Type B pancreatic cell (in vitro differentiated cells): ENCODE measurements at regions not wholly inside any gene's neighbourhood (a gene's known extent, or its start where the extent isn't known, plus 50 kb on each side); places are given as distances from the start of the nearest gene placed in this dataset.

ENCODE experiments used
- DNase-seq: peaks from one replicate; pipeline ENCODE4 v3.0.0; 2021; ENCODE audit warnings: mixed read lengths; ENCODE audit not compliant: unreplicated experiment; ENCODE audit errors: extremely low spot score
- H3K27ac Mint-ChIP-seq: 2 replicates; pipeline ENCODE4 v1.8.0; 2021; ENCODE audit warnings: mild to moderate bottlenecking, mixed read lengths
- H3K27me3 Mint-ChIP-seq: 2 replicates; pipeline ENCODE4 v1.8.0; 2021; ENCODE audit warnings: mixed read lengths
- H3K36me3 Mint-ChIP-seq: 2 replicates; pipeline ENCODE4 v1.8.0; 2021; ENCODE audit warnings: mixed read lengths
- H3K4me1 Mint-ChIP-seq: one replicate; pipeline ENCODE4 v1.8.0; 2021; ENCODE audit warnings: mixed read lengths; ENCODE audit not compliant: unreplicated experiment
- H3K4me3 Mint-ChIP-seq: 2 replicates; pipeline ENCODE4 v1.8.0; 2021; ENCODE audit warnings: mild to moderate bottlenecking, mixed read lengths
- H3K9me3 Mint-ChIP-seq: 2 replicates; pipeline ENCODE4 v1.8.0; 2021; ENCODE audit warnings: mixed read lengths
- TF ChIP-seq, protein P1 (sequence below): fragments of 200-600 bp; sonication (generic); conservative IDR thresholded peaks from 2 replicates; pipeline ENCODE4 v1.5.0; 2021; ENCODE audit warnings: antibody characterized with exemption, mild to moderate bottlenecking

DNA sequence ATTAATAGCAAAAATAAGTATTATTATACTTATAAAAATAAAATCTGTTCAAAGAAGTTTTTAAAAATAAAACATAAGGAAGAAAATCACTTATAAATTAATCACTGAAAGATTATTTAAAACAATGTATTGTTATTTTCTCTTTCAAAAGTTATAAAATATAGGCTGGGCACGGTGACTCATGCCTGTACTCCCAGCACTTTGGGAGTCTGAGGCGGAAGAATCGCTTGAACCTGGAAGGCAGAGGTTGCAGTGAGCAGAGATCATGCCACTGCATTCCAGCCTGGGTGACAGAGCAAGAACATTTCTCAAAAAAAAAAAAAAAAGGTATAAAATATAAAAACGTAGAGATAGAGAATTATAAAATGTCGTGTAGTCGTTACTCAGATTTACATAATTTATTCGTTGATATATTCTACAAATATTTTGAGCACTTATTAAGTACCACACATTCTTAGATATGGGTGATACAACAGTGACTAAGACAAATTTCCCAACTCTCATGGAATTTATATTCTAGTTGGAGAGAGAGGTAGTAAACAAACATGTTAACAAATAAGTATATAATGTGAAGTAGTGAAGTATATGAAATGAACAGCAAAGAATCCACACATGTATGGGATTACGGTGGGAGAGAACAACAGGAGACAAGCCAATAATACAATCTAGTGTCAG is 1030.0 kb downstream of the SORCS1 start:
- Mint-ChIP-seq H3K27ac (no peak overlapping the region), H3K36me3 (no peaks in the 10 kb centered on the region), H3K9me3 (no peaks in the 10 kb centered on the region), H3K27me3 (no peaks in the 10 kb centered on the region), H3K4me1 (no peaks in the 10 kb centered on the region), H3K4me3 (no peak overlapping the region)
- TF ChIP-seq, protein P1, sequence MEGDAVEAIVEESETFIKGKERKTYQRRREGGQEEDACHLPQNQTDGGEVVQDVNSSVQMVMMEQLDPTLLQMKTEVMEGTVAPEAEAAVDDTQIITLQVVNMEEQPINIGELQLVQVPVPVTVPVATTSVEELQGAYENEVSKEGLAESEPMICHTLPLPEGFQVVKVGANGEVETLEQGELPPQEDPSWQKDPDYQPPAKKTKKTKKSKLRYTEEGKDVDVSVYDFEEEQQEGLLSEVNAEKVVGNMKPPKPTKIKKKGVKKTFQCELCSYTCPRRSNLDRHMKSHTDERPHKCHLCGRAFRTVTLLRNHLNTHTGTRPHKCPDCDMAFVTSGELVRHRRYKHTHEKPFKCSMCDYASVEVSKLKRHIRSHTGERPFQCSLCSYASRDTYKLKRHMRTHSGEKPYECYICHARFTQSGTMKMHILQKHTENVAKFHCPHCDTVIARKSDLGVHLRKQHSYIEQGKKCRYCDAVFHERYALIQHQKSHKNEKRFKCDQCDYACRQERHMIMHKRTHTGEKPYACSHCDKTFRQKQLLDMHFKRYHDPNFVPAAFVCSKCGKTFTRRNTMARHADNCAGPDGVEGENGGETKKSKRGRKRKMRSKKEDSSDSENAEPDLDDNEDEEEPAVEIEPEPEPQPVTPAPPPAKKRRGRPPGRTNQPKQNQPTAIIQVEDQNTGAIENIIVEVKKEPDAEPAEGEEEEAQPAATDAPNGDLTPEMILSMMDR: no peak
- no peak for DNase-seq

DNA sequence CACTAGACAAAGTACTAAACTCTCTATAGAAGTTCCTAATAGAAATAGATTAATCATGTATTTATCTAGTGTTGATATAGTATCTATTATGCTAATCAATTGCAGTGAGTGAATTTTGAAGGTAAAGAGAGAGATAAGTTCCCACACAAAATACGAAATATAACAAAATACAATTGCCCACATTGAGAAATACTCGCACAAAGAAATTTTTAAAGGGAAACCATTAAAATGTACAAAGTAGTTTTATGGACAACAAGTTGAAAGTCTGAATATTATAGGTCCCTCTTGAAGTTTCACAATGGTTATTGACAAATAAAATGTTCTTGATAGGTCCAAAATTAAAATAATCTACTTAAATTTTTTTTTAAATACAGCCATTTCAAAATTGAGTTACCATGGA is 1031.1 kb downstream of the SORCS1 start:
- Mint-ChIP-seq H3K4me3 (no peak overlapping the region), H3K36me3 (no peaks in the 10 kb centered on the region), H3K4me1 (no peaks in the 10 kb centered on the region), H3K27me3 (no peaks in the 10 kb centered on the region), H3K27ac (no peak overlapping the region), H3K9me3 (no peaks in the 10 kb centered on the region)
- TF ChIP-seq, protein P1: no peak
- no peak for DNase-seq

DNA sequence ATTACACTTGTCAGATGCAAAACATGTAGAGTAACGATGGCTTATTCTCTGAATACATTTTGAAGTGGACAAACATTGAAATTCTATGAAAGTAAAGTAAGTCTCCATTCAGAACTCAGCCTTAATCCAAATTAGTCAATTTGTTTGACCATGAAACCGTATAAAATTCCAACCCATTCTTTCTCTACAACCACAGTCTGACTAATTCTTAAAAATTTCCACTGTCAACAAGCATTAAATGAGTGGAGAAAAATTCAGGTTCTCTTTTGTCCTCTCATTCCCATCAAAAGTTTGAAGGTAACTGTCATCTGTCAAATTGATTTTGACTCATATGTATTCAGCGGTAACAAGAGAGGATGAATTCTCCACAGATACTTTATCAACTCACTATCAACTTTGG is 1031.5 kb downstream of the SORCS1 start:
- TF ChIP-seq, protein P1: no peak
- H3K4me3 Mint-ChIP-seq: no peak overlapping the region
- H3K9me3 Mint-ChIP-seq: no peaks in the 10 kb centered on the region
- no peaks in the 10 kb centered on the region for H3K27me3 Mint-ChIP-seq
- no peak for DNase-seq
- no peaks in the 10 kb centered on the region for H3K36me3 Mint-ChIP-seq
- H3K4me1 Mint-ChIP-seq: no peaks in the 10 kb centered on the region
- H3K27ac Mint-ChIP-seq: no peak overlapping the region

DNA sequence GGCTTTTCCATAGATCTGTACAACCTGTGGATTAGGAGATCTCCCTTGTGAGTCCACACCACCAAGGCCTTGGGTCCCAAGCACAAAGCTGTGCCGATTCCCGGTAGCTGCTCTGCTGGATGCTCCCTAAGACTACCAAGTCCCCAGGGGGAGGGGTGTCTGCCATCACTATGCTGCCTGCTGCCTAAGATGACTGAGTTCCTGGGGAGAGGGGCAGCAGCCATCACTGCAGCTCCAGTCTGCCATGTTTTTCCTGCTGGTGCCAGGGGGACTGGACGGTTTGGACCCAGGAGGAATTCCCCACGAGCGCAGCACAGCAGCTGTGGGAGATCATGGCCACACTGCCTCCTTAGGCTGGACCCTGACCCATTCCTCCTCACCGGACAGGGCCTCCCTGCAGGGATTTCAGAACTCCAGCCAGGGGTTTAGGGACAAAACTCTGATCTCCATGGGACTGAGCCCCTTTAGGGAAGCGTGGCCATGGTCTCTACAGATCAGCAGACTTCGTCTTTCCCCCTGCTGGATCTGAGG is 1049.8 kb downstream of the SORCS1 start:
- no peak overlapping the region for H3K27ac Mint-ChIP-seq
- no peaks in the 10 kb centered on the region for H3K36me3 Mint-ChIP-seq
- peaks cover 12% of the 10 kb centered on the region for H3K9me3 Mint-ChIP-seq

DNA sequence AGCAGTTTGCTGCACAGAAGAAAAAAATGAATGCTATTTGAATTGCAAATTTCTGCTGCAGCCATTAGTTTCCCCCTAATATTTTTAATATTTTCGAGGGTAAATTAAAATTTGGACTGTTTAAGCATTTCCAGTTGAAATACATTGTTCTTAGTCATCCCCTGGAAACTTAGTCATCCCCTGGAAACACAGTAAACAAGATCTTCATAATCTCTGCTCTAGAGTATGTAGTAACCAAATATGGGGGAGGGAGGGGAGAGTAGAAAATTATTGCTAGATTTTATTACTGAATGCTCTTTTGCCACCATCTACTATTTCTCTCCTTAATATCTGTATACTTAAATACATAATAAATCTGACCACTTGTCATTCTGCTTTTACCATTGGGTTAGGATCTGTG is 1053.3 kb downstream of the SORCS1 start:
- H3K4me1 Mint-ChIP-seq: peaks cover 13% of the 10 kb centered on the region
- H3K4me3 Mint-ChIP-seq: no peak overlapping the region
- no peak for DNase-seq
- H3K27me3 Mint-ChIP-seq: no peaks in the 10 kb centered on the region
- H3K9me3 Mint-ChIP-seq: peaks cover 6% of the 10 kb centered on the region
- no peaks in the 10 kb centered on the region for H3K36me3 Mint-ChIP-seq
- no peak overlapping the region for H3K27ac Mint-ChIP-seq
- TF ChIP-seq, protein P1: no peak

More for the DNA sequence above, 1049.8 kb downstream of the SORCS1 start:
- TF ChIP-seq, protein P1: no peak
- Mint-ChIP-seq H3K4me1 (peaks cover under 1% of the 10 kb centered on the region), H3K4me3 (no peak overlapping the region), H3K27me3 (no peaks in the 10 kb centered on the region)
- DNase-seq: no peak
